ENCODE measurements at regions not wholly inside any gene's neighbourhood (a gene's known extent, or its start where the extent isn't known, plus 50 kb on each side); places are given as distances from the start of the nearest gene placed in this dataset.

- TF ChIP-seq POLR2A (IDR thresholded peaks at IDR 0.05) = no peak
- TF ChIP-seq, protein P1, sequence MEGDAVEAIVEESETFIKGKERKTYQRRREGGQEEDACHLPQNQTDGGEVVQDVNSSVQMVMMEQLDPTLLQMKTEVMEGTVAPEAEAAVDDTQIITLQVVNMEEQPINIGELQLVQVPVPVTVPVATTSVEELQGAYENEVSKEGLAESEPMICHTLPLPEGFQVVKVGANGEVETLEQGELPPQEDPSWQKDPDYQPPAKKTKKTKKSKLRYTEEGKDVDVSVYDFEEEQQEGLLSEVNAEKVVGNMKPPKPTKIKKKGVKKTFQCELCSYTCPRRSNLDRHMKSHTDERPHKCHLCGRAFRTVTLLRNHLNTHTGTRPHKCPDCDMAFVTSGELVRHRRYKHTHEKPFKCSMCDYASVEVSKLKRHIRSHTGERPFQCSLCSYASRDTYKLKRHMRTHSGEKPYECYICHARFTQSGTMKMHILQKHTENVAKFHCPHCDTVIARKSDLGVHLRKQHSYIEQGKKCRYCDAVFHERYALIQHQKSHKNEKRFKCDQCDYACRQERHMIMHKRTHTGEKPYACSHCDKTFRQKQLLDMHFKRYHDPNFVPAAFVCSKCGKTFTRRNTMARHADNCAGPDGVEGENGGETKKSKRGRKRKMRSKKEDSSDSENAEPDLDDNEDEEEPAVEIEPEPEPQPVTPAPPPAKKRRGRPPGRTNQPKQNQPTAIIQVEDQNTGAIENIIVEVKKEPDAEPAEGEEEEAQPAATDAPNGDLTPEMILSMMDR (IDR thresholded peaks at IDR 0.05) = no peak
These were observed 427.2 kb downstream of the USP25 start for GRCh38 chr21:16156841-16157489.

All from heart left ventricle (tissue), 13 donors.